H9 (cell line): ENCODE measurements at regions not wholly inside any gene's neighbourhood (a gene's known extent, or its start where the extent isn't known, plus 50 kb on each side); places are given as distances from the start of the nearest gene placed in this dataset.
"Not testable (repeated sequence)": the region's sequence is repeated elsewhere in the genome, so short reads cannot be mapped to it uniquely, and the experiment has no call there.

Experiments used
- DNase-seq: peaks from one replicate; pipeline ENCODE4 v3.0.0-alpha.2; 2017
- H2AFZ ChIP-seq: one replicate; pipeline ENCODE4 v1.6.1; 2013; ENCODE audit warnings: mild to moderate bottlenecking, low read length, control low read depth, moderate library complexity
- H2AK5ac ChIP-seq: 2 replicates; pipeline ENCODE4 v1.6.1; 2013; ENCODE audit warnings: low read length, control low read depth, mixed read lengths; ENCODE audit not compliant: insufficient read length
- H2BK120ac ChIP-seq: one replicate; pipeline ENCODE4 v1.6.1; 2013; ENCODE audit warnings: low read depth, mild to moderate bottlenecking, low read length, control low read depth, inconsistent platforms; ENCODE audit not compliant: poor library complexity, severe bottlenecking
- H2BK12ac ChIP-seq: 2 replicates; pipeline ENCODE4 v1.6.1; 2013; ENCODE audit warnings: low read length, control low read depth, mixed read lengths, low read depth; ENCODE audit not compliant: insufficient read length
- H2BK15ac ChIP-seq: 2 replicates; pipeline ENCODE4 v1.6.1; 2013; ENCODE audit warnings: low read depth, low read length, control low read depth
- H2BK20ac ChIP-seq: one replicate; pipeline ENCODE4 v1.6.1; 2013; ENCODE audit warnings: low read depth, mild to moderate bottlenecking, low read length, control low read depth, inconsistent platforms; ENCODE audit not compliant: poor library complexity, severe bottlenecking
- H2BK5ac ChIP-seq: 2 replicates; pipeline ENCODE4 v1.6.1; 2013; ENCODE audit warnings: low read length, control low read depth, mixed read lengths; ENCODE audit not compliant: insufficient read length
- H3K14ac ChIP-seq: 2 replicates; pipeline ENCODE4 v1.6.1; 2013; ENCODE audit warnings: low read length, control low read depth; ENCODE audit not compliant: insufficient read depth
- H3K18ac ChIP-seq: 2 replicates; pipeline ENCODE4 v1.6.1; 2013; ENCODE audit warnings: low read depth, mild to moderate bottlenecking, mixed read lengths, low read length, control low read depth; ENCODE audit not compliant: insufficient read length
- H3K23ac ChIP-seq: 2 replicates; pipeline ENCODE4 v1.6.1; 2013; ENCODE audit warnings: low read length, control low read depth, mixed read lengths, low read depth; ENCODE audit not compliant: insufficient read length
- H3K23me2 ChIP-seq: 2 replicates; pipeline ENCODE4 v1.6.1; 2013; ENCODE audit warnings: low read depth, mild to moderate bottlenecking, mixed read lengths, low read length, control low read depth; ENCODE audit not compliant: insufficient read length, poor library complexity, severe bottlenecking
- H3K27ac ChIP-seq: 2 replicates; pipeline ENCODE4 v1.5.1; 2013; ENCODE audit warnings: low read length, control low read depth, mixed read lengths, low read depth; ENCODE audit not compliant: insufficient read length
- H3K27me3 ChIP-seq: 2 replicates; pipeline ENCODE4 v1.6.1; 2013; ENCODE audit warnings: low read length, control low read depth, inconsistent platforms; ENCODE audit not compliant: insufficient read depth
- H3K4ac ChIP-seq: 2 replicates; pipeline ENCODE4 v1.6.1; 2013; ENCODE audit warnings: low read depth, mild to moderate bottlenecking, control low read depth, inconsistent platforms, low read length, moderate library complexity
- H3K4me1 ChIP-seq: 2 replicates; pipeline ENCODE4 v1.6.1; 2013; ENCODE audit warnings: low read length, control low read depth, inconsistent platforms; ENCODE audit not compliant: insufficient read depth
- H3K4me2 ChIP-seq: 2 replicates; pipeline ENCODE4 v1.6.1; 2013; ENCODE audit warnings: low read length, control low read depth, mixed read lengths; ENCODE audit not compliant: insufficient read length, insufficient read depth
- H3K56ac ChIP-seq: 2 replicates; pipeline ENCODE4 v1.6.1; 2013; ENCODE audit warnings: low read depth, mild to moderate bottlenecking, mixed read lengths, low read length, control low read depth; ENCODE audit not compliant: insufficient read length
- H3K79me1 ChIP-seq: 2 replicates; pipeline ENCODE4 v1.6.1; 2013; ENCODE audit warnings: low read depth, mild to moderate bottlenecking, moderate library complexity, low read length, control low read depth, inconsistent platforms; ENCODE audit not compliant: insufficient read depth, poor library complexity, severe bottlenecking
- H3K79me2 ChIP-seq: 2 replicates; pipeline ENCODE4 v1.6.1; 2013; ENCODE audit warnings: low read length, control low read depth, inconsistent platforms; ENCODE audit not compliant: insufficient read depth
- H3K9ac ChIP-seq: 2 replicates; pipeline ENCODE4 v1.6.1; 2013; ENCODE audit warnings: low read length, control low read depth, mixed read lengths; ENCODE audit not compliant: insufficient read length; ENCODE audit errors: extremely low read depth
- H3K9me3 ChIP-seq: one replicate; pipeline ENCODE4 v1.6.1; 2013; ENCODE audit warnings: low read depth, low read length, inconsistent platforms; ENCODE audit not compliant: control insufficient read depth
- H3T11ph ChIP-seq: one replicate; pipeline ENCODE4 v1.6.1; 2013; ENCODE audit warnings: mild to moderate bottlenecking, low read length, control low read depth, inconsistent platforms
- H4K20me1 ChIP-seq: one replicate; pipeline ENCODE4 v1.6.1; 2013; ENCODE audit not compliant: control insufficient read depth, insufficient read length, insufficient read depth
- H4K5ac ChIP-seq: 2 replicates; pipeline ENCODE4 v1.6.1; 2013; ENCODE audit warnings: low read depth, mild to moderate bottlenecking, mixed read lengths, low read length, control low read depth; ENCODE audit not compliant: insufficient read length
- H4K8ac ChIP-seq: replicated peaks from 2 replicates; pipeline ENCODE4 v1.6.1; 2013; ENCODE audit warnings: low read length, control low read depth, mixed read lengths, low read depth; ENCODE audit not compliant: insufficient read length
- H4K91ac ChIP-seq: 2 replicates; pipeline ENCODE4 v1.6.1; 2013; ENCODE audit warnings: low read depth, mild to moderate bottlenecking, moderate library complexity, mixed read lengths, low read length, control low read depth; ENCODE audit not compliant: insufficient read length
- H3K27ac Mint-ChIP-seq, 3 experiments: 2 replicates in 2 of 3; 3 replicates in 1 of 3; pipeline ENCODE4 v1.8.0; 2020 to 2021; ENCODE audit warnings: mixed read lengths in 3 of 3, mild to moderate bottlenecking in 1 of 3, moderate library complexity in 1 of 3
- H3K27me3 Mint-ChIP-seq: 2 replicates; pipeline ENCODE4 v1.8.0; 2021; ENCODE audit warnings: low read depth, mild to moderate bottlenecking, moderate library complexity, mixed read lengths
- H3K36me3 Mint-ChIP-seq, 3 experiments: 2 replicates in 2 of 3; 3 replicates in 1 of 3; pipeline ENCODE4 v1.8.0; 2020 to 2021; ENCODE audit warnings: low read depth in 3 of 3, mixed read lengths in 3 of 3; ENCODE audit not compliant: insufficient read depth in 1 of 3
- H3K4me1 Mint-ChIP-seq, 2 experiments: 2 replicates each; pipeline ENCODE4 v1.8.0; 2020; ENCODE audit warnings: mixed read lengths in 2 of 2
- H3K4me3 Mint-ChIP-seq, 2 experiments: 2 replicates in 1 of 2; 3 replicates in 1 of 2; pipeline ENCODE4 v1.8.0; 2020 to 2021; ENCODE audit warnings: mild to moderate bottlenecking in 2 of 2, mixed read lengths in 2 of 2, moderate library complexity in 1 of 2
- H3K9me3 Mint-ChIP-seq, 2 experiments: 2 replicates in 1 of 2; 3 replicates in 1 of 2; pipeline ENCODE4 v1.8.0; 2020; ENCODE audit warnings: mild to moderate bottlenecking in 2 of 2, mixed read lengths in 2 of 2, moderate library complexity in 1 of 2
- CTCF ChIP-seq: fragments of 200-600 bp; sonication (generic); conservative IDR thresholded peaks from 3 replicates; pipeline ENCODE4 v1.8.0; 2021; ENCODE audit warnings: antibody characterized with exemption, mild to moderate bottlenecking
- WGBS: extraction: QIAGEN DNeasy Blood & Tissue Kit; methylation state at CpG from one replicate; pipeline ENCODE4 v1.1.7; 2013; ENCODE audit warnings: missing lambda C conversion rate, low lambda C conversion rate, mixed read lengths; ENCODE audit not compliant: insufficient read length; ENCODE audit errors: extremely low coverage; 5-methylcytosine and 5-hydroxymethylcytosine counted together

GRCh38 chr7:142520885-142521284 lies 228.4 kb upstream of the PRSS1 start:
- H3K27ac Mint-ChIP-seq, H3K36me3 Mint-ChIP-seq, H2BK5ac ChIP-seq, H3K79me2 ChIP-seq, H3K4me3 Mint-ChIP-seq, H3K4me1 ChIP-seq, H2BK12ac ChIP-seq, H3K18ac ChIP-seq, H2BK20ac ChIP-seq, H2AFZ ChIP-seq, H3K9me3 Mint-ChIP-seq, H4K5ac ChIP-seq, H3K9ac ChIP-seq, H3K14ac ChIP-seq, H3K9me3 ChIP-seq, H4K8ac ChIP-seq, H2AK5ac ChIP-seq, H4K20me1 ChIP-seq, H4K91ac ChIP-seq, H3K27me3 Mint-ChIP-seq, H2BK15ac ChIP-seq, H2BK120ac ChIP-seq, H3K4me1 Mint-ChIP-seq, H3K23me2 ChIP-seq, H3K27me3 ChIP-seq, H3K27ac ChIP-seq, H3K79me1 ChIP-seq, H3K4me2 ChIP-seq, H3K56ac ChIP-seq, H3K4ac ChIP-seq, H3K23ac ChIP-seq, H3T11ph ChIP-seq: not testable (repeated sequence)
- no CpG with 5 or more reads among the region's 2 CpGs for WGBS
- DNase-seq, result peak; percentile 47
- TF ChIP-seq CTCF, result peak; percentile 66

GRCh38 chr7:142520455-142520854 lies 228.8 kb upstream of the PRSS1 start:
- H2BK20ac ChIP-seq, H3K4me1 Mint-ChIP-seq, H2BK15ac ChIP-seq, H3K4me1 ChIP-seq, H4K8ac ChIP-seq, H3K79me1 ChIP-seq, H3K27ac ChIP-seq, H3K9ac ChIP-seq, H3K4ac ChIP-seq, H4K91ac ChIP-seq, H3K4me2 ChIP-seq, H3K18ac ChIP-seq, H2BK12ac ChIP-seq, H3K23me2 ChIP-seq, H3K36me3 Mint-ChIP-seq, H3K56ac ChIP-seq, H4K20me1 ChIP-seq, H3K14ac ChIP-seq, H4K5ac ChIP-seq, H3T11ph ChIP-seq, H3K79me2 ChIP-seq, DNase-seq, H3K27me3 ChIP-seq, H3K27ac Mint-ChIP-seq, H3K9me3 ChIP-seq, H3K4me3 Mint-ChIP-seq, H3K23ac ChIP-seq, H2BK5ac ChIP-seq, H2AK5ac ChIP-seq, H3K27me3 Mint-ChIP-seq, H2AFZ ChIP-seq, H2BK120ac ChIP-seq, H3K9me3 Mint-ChIP-seq: not testable (repeated sequence)
- no CpG with 5 or more reads among the region's 5 CpGs for WGBS
